ENCODE measurements at regions not wholly inside any gene's neighbourhood (a gene's known extent, or its start where the extent isn't known, plus 50 kb on each side); places are given as distances from the start of the nearest gene placed in this dataset.

DNA sequence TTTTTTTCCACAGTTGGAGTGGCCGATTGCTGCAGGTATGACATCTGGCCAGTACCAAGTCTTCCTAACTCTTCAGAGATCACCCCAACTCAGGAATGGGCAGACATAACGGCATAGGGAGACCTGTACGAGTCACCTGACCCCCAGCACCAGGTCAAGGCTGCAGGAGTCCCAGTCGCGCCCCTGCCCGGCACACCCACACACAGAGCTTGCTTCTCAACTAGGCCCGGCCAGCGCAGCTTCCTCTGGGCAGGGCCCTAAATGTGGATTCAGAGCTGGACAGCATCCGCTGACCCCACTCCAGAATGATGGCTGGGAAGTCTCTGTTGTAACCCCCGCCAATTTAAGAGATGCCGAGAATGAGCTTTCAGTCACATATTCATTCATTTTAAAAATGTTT is 58.8 kb upstream of the CLDN14 start:
- Histone ChIP-seq H3K4me1 (ENCODE audit: control insufficient read depth in 1 of 2, insufficient read depth in 2 of 2, low read length in 2 of 2) (no peaks in the 10 kb centered on the region), H3K4me2 (ENCODE audit: low read length) (no peak overlapping the region), H3K9ac (ENCODE audit: low read length) (no peak overlapping the region), H4K20me1 (ENCODE audit: insufficient read depth) (no peaks in the 10 kb centered on the region), H2AFZ (ENCODE audit: low read depth, low read length, poor library complexity, severe bottlenecking) (no peak overlapping the region), H3K79me2 (ENCODE audit: insufficient read depth, low read length) (no peaks in the 10 kb centered on the region), H3K9me2 (ENCODE audit: insufficient read depth) (no peaks in the 10 kb centered on the region), H3K9me3 (ENCODE audit: control insufficient read depth in 1 of 2, insufficient read depth in 1 of 2, low read depth in 1 of 2, low read length in 2 of 2) (no peaks in the 10 kb centered on the region), H3K4me3 (replicated peaks in 1 of 2; ENCODE audit: low read depth in 1 of 2, low read length in 2 of 2) (no peak overlapping the region), H3K27me3 (ENCODE audit: insufficient read depth, low read length) (peaks cover 19% of the 10 kb centered on the region; the same call in 1 of the 2 replicates), H3K36me3 (ENCODE audit: control insufficient read depth in 1 of 2, insufficient read depth in 2 of 2, low read length in 2 of 2) (no peaks in the 10 kb centered on the region), H3K27ac (ENCODE audit: low read depth, low read length) (no peak overlapping the region)
- DNase-seq (ENCODE audit: low read depth, low spot score) (no peak), ATAC-seq (no peak)
- BruUV-seq (replicated peaks): no TSS peak
- ChIA-PET POLR2A (no interaction called here), CTCF (no interaction called here), RAD21 (ENCODE audit: low non-redundant PET in 1 of 2, low total read pairs in 2 of 2, uncharacterized antibody in 2 of 2, unreplicated experiment in 2 of 2) (no interaction called here)
- intact Hi-C loops (cut with micrococcal nuclease): no loop called here
- TF ChIP-seq TCF7L2 (IDR thresholded peaks at IDR 0.05; ENCODE audit: borderline replicate concordance, extremely low read depth, insufficient read depth, insufficient read length) (no peak), EZH2phosphoT487 (IDR thresholded peaks at IDR 0.05; ENCODE audit: borderline replicate concordance) (no peak), FOSL1 (IDR thresholded peaks at IDR 0.05; ENCODE audit: low read depth) (no peak), EZH2 (IDR thresholded peaks at IDR 0.05) (no peak), CTCF (IDR thresholded peaks at IDR 0.05 in 2 of 3, conservative IDR thresholded peaks at IDR 0.05 in 1 of 3; ENCODE audit: borderline replicate concordance in 1 of 3, insufficient read depth in 1 of 3, low read depth in 2 of 3, low read length in 2 of 3) (no peak), POLR2AphosphoS5 (IDR thresholded peaks at IDR 0.05; ENCODE audit: low read depth, low read length) (no peak), ATF3 (IDR thresholded peaks at IDR 0.05) (no peak), YY1 (IDR thresholded peaks at IDR 0.05; ENCODE audit: extremely low read depth, insufficient replicate concordance, low read depth, low read length) (no peak), SRF (IDR thresholded peaks at IDR 0.05; ENCODE audit: low read depth) (no peak), ELF1 (IDR thresholded peaks at IDR 0.05; ENCODE audit: borderline replicate concordance, low read depth) (no peak), CEBPB (IDR thresholded peaks at IDR 0.05; ENCODE audit: low read depth) (no peak), ZNF274 (IDR thresholded peaks at IDR 0.05; ENCODE audit: low read depth, low read length) (no peak), JUND (IDR thresholded peaks at IDR 0.05) (no peak), ZBTB33 (IDR thresholded peaks at IDR 0.05; ENCODE audit: extremely low read depth, insufficient replicate concordance, low read length) (no peak), RAD21 (IDR thresholded peaks at IDR 0.05; ENCODE audit: low read depth) (no peak), POLR2A (IDR thresholded peaks at IDR 0.05; ENCODE audit: borderline replicate concordance, extremely low read depth, insufficient read depth, insufficient read length) (no peak), ZFX (IDR thresholded peaks at IDR 0.05) (no peak)
- TF ChIP-seq, protein P1, sequence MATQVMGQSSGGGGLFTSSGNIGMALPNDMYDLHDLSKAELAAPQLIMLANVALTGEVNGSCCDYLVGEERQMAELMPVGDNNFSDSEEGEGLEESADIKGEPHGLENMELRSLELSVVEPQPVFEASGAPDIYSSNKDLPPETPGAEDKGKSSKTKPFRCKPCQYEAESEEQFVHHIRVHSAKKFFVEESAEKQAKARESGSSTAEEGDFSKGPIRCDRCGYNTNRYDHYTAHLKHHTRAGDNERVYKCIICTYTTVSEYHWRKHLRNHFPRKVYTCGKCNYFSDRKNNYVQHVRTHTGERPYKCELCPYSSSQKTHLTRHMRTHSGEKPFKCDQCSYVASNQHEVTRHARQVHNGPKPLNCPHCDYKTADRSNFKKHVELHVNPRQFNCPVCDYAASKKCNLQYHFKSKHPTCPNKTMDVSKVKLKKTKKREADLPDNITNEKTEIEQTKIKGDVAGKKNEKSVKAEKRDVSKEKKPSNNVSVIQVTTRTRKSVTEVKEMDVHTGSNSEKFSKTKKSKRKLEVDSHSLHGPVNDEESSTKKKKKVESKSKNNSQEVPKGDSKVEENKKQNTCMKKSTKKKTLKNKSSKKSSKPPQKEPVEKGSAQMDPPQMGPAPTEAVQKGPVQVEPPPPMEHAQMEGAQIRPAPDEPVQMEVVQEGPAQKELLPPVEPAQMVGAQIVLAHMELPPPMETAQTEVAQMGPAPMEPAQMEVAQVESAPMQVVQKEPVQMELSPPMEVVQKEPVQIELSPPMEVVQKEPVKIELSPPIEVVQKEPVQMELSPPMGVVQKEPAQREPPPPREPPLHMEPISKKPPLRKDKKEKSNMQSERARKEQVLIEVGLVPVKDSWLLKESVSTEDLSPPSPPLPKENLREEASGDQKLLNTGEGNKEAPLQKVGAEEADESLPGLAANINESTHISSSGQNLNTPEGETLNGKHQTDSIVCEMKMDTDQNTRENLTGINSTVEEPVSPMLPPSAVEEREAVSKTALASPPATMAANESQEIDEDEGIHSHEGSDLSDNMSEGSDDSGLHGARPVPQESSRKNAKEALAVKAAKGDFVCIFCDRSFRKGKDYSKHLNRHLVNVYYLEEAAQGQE (IDR thresholded peaks at IDR 0.05; ENCODE audit: low read depth): no peak
- TF ChIP-seq, protein P2, sequence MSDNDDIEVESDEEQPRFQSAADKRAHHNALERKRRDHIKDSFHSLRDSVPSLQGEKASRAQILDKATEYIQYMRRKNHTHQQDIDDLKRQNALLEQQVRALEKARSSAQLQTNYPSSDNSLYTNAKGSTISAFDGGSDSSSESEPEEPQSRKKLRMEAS (IDR thresholded peaks at IDR 0.05): no peak
